HCEC 1CT (cell line): ENCODE measurements at regions not wholly inside any gene's neighbourhood (a gene's known extent, or its start where the extent isn't known, plus 50 kb on each side); places are given as distances from the start of the nearest gene placed in this dataset.
"Not testable (repeated sequence)": the region's sequence is repeated elsewhere in the genome, so short reads cannot be mapped to it uniquely, and the experiment has no call there.

ENCODE experiments used
- DNase-seq: peaks from one replicate; pipeline ENCODE4 v3.0.0-alpha.2; 2017

DNA sequence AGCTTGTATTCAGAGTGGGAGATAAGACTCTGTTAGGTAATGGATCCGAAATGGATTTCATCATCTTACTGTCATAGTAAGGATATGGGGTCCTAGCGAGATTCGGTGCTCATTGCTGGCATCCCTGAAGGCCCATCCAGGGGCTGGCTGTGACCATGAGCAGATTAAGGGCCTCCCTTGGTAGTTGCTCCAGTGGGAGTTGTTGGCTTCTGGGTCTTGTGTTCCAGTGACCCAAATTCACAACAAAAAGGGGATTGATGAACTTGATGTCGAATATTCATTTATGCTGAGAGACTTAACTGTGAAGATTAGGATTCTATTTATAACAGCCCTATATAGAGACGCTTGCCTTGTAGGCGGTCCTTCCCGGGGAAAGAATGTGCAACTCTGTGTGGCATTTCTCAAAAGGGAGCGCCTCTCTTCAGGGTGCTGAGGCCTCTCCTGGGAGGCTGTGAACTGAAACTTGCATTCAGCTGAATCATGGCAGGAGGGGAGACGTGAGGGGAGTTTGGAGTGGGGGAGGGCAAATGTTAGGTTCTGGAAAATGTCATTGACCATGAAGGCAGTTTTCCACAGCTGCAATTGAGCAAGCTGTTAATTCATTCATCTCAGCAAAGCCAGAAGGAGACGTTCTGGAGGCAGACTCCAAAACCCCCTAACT is 233.1 kb upstream of the FZD8 start:
- DNase-seq = peak; percentile 13

DNA sequence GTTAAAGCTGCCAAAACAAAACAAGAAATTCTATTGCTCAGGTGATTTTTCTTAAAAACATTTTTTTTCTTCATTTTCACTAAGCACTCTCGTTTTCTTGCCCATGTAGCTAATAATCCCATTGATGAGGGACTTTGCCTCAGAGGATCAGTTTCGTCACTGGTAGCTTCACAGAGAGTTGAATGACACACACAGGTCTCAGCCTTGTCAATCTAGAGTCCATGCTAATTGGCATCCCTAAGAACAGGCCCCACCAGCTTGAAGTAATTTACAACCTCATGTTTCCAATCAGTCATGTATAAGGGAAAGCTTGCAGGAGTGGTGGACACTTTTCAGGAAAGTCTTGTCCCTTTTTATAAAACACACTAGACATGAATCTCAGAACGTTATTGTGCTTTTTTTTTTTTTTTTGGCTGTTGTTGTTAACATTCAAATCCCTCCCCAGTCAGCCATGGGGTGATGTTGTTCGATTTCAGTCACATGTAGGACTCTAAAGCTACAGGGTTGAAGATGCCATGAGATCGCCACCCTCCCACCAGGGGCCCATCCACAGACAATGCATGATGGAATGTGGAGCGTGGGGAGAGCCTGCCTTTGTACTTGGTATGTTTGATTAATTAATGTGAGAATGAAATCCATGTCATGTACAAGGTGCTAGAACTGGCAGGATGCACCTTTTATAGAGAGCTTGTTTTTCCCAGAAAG is 232.4 kb upstream of the FZD8 start:
- no peak for DNase-seq

DNA sequence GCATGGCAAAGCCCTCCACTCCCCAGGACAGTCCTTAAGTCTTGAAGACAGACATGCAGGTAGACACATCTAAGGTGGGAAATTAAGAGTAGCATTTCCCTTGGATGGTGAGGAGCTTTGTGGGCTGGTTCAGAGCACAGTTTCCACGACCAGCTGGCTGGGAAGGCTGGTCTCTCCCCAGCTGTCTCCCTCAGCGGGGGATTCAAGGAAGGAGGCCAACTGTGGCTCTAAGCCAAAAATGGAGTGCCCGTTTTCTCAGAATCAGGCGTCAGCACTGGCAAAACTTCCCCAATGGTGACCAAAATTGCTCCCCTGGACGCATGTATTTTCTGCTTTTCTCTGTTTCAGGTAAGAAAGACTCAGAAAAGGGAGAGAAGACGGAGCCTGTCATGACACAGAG is 230.6 kb upstream of the FZD8 start:
- DNase-seq = no peak

GRCh38 chr10:35870665-35871310 is 228.7 kb upstream of the FZD8 start:
- no peak for DNase-seq

DNA sequence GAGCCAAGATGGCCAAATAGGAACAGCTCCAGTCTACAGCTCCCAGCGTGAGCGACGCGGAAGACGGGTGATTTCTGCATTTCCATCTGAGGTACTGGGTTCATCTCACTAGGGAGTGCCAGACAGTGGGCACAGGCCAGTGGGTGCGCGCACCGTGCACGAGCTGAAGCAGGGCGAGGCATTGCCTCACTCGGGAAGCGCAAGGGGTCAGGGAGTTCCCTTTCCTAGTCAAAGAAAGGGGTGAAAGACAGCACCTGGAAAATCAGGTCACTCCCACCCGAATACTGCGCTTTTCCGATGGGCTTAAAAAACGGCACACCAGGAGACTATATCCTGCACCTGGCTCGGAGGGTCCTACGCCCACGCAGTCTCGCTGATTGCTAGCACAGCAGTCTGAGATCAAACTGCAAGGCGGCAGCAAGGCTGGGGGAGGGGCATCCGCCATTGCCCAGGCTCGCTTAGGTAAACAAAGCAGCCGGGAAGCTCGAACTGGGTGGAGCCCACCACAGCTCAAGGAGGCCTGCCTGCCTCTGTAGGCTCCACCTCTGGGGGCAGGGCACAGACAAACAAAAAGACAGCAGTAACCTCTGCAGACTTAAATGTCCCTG is 216.7 kb upstream of the FZD8 start:
- DNase-seq = not testable (repeated sequence)

GRCh38 chr10:35857860-35858259 is 215.8 kb upstream of the FZD8 start:
- DNase-seq = no peak

- peak; percentile 28 for DNase-seq
These were observed 213.3 kb upstream of the FZD8 start for GRCh38 chr10:35855155-35855947.

GRCh38 chr10:35854661-35855060 is 212.6 kb upstream of the FZD8 start:
- DNase-seq = no peak

DNA sequence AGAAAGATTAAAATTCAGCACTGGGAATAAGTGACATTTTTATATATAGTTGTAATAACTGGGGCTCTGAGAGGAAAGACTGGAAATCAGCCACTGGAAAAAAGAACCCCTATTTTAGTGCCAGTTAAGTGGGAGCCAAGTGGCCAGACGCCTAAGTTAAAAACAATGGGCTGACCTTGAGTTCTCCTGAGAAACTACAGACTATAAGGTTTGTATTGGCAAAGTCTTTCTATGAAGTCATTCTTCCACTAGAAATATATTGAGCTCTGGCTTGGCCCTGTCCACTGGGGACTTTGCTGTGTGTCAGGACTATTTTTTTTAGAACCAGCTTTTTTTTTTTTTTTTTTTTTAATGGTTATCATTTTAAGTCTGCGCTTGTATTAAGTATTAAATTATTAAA is 210.6 kb upstream of the FZD8 start:
- DNase-seq = no peak

GRCh38 chr10:35848412-35848811 is 206.3 kb upstream of the FZD8 start:
- DNase-seq = no peak

DNA sequence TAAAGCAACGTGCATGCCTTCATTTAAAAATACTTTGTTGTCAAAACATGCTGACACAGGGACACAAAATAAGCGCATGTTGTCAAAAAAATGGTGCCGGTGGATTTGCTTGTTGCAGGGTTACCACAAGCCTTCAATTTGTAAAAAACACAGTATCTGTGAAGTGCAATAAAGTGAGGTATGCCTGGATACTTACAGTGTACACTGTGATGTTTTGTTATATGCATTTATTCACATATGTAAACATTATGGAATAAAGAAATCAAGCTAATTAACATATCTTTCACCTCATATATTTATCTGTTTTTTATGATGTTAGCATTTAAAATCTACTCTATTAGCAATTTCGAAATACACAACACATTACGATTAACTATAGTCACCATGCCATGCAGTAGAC is 202.6 kb upstream of the FZD8 start:
- no peak for DNase-seq

DNA sequence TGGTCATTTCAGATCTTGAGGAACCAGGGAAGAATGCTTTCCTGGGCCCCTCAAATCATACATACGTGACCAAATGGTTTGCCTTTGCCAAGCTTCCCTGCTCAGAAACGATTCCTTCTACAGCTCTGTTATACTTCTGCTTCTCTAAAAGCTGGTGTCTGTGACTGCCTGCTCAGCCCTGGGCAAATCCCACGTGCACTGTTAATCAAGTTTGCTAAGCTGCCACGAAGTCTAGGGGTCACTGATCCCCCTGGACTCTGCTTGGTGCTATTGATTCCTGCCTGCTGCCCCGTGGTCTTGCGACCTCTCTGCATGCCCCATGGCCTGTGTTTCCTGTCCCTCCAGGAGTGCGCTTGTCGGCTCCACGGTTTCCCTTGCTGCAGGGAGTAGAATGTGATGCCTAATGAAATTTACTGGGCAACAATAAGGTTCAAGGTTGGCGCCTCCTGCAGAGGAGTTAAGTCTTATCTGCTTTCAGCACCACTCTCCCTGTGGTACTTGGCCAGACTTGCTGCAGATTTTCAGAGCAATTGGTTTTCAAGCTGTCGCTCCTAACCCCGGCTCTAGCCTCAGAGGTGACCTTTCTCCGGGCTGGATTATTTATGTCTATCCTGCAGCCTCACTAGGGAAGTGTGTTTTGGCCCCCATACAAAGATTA is 201.6 kb upstream of the FZD8 start:
- DNase-seq = no peak

- DNase-seq = no peak
These were observed 196.0 kb upstream of the FZD8 start for GRCh38 chr10:35838054-35838453.

GRCh38 chr10:35835545-35835944 is 193.4 kb upstream of the FZD8 start:
- DNase-seq = no peak

DNA sequence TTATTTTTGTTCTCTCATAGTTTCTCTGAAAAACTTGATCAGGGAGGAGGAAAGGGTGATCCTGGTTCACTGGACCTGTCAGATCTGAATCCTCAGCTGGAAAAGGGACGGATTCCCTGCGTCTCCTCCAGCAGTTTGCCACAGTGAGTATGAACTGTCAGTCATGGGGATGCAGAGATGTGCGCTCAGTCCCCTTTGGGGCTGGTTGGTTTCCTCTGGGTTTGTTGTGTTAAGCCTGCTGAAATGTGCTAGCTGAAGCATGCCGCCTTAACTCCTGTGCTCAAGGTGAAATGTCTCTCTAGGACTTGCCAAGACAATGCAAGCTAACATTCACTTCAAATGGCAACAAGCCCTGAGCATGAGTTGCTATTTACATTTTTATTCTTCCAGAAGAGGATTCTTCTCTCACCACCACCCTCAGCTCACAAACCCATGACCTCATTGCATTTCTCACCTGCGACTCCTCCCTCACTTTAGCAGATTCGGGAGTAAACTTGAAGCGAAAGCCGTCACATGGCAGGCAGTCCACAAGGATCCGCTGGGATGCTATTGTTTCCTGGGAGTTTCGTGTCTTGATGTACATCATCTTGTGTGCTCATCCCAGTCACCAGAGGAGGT is 192.9 kb upstream of the FZD8 start:
- DNase-seq = no peak

DNA sequence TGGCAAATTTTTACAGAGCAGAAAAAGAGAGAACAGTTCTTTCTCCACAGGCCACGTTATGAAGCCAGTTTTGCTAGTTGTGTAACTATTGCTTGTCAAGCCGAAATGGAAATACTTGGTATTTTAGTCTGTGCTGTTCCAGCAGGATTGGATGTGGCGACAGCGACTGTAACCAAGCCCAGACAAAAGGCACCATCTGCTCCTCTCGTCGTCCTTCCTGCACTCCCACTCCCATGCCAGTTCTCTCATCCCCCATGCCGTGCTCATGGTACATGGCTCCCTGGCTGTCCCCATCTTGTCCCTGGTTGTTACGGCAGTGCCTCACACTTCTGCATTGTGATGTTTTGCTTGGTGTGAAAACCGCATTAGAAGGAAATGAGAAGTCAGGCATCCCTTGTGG is 185.7 kb upstream of the FZD8 start:
- DNase-seq = no peak

DNA sequence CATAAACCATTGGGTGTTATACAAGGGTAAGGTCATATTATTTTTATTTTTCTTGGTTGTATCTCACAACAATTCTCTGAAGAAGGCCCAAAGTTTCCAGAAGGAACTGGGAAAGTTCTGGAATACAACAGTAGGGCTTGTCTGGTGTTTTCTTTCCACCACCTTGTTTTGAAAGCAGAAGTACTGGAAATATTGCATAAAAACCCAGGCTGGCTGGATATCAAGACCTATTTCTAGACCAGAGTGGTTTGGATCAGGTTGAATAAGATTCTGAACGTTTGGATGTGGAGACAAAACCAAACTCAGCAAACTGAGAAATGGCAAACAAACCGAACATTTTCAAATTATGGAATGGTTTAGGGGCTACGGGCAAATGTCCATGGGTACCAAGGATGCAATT is 182.6 kb upstream of the FZD8 start:
- no peak for DNase-seq

DNA sequence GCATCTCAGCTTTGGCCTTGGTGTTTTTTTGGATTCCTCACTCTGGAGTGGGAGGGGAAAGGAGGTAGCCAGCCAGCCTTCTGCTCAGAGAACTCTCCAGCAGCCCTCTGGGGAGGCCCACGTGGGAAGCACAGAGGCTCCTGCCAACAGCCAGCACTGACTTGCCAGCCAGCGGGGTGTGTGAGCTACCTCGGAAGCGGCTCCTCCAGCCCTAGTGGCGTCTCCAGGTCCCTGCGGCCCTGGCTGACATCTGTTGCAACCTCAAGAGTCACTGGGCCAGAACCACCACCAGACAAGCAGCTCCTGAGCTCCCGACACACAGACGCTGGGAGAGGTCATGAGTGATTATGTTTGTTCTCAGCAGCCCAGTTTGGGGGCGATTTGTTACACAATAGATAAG is 180.2 kb upstream of the FZD8 start:
- DNase-seq = peak; percentile 36

GRCh38 chr10:35821339-35821911 is 179.3 kb upstream of the FZD8 start:
- DNase-seq = no peak

DNA sequence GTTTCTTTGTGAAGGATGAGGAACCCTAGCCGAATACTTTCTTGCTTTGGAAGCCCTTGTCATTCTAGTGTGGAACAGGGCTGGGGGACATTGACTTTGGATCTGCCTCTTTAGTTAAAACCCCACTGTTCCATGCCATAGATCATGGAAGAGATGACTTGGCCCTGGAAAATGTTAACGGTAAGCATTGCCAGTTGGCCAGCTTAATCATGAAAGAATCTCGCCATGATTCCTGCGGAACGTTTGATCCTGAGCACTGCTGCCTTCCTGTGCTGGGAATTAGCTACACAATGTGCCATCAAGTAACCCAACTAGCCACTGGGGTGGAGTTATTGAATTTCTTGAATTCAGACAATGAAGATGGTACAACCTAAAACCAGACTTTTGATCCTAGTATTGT is 177.6 kb upstream of the FZD8 start:
- no peak for DNase-seq

DNA sequence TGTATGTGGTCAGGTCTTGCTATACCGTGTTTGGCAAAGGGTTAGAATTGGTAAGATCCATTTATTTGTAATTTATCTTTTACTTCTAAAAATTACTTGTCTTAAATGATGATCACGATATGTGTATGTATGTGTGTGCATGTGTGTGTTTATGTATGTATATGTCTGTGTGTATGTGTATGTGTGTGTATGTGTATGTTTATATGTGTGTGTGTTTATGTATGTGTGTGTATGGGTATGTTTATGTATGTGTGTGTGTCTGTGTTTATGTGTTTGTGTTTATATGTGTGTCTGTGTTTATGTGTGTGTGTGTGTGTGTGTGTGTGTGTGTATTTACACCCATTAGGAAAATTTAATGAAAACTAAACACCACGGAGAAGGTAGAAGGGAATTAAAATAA is 176.9 kb upstream of the FZD8 start:
- DNase-seq = no peak

DNA sequence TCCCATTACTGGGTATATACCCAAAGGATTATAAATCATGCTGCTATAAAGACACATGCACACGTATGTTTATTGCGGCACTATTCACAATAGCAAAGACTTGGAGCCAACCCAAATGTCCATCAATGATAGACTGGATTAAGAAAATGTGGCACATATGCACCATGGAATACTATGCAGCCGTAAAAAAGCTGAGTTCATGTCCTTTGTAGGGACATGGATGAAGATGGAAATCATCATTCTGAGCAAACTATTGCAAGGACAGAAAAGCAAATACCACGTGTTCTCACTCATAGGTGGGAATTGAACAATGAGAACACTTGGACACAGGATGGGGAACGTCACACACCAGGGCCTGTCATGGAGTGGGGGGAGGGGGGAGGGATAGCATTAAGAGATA is 175.0 kb upstream of the FZD8 start:
- DNase-seq = not testable (repeated sequence)
